Prostate gland (tissue), 2 donors: ENCODE measurements at regions not wholly inside any gene's neighbourhood (a gene's known extent, or its start where the extent isn't known, plus 50 kb on each side); places are given as distances from the start of the nearest gene placed in this dataset.

ENCODE experiments used
- DNase-seq: peaks from one replicate; pipeline ENCODE4 v3.0.0-alpha.2; 2019; ENCODE audit warnings: low spot score
- H3K27ac ChIP-seq, 2 donors: fragments of 200-600 bp; sonication (generic); 2 replicates each; pipeline ENCODE4 v1.5.1; 2017 to 2019
- H3K27me3 ChIP-seq: fragments of 200-600 bp; sonication (generic); replicated peaks from 2 replicates; pipeline ENCODE4 v1.5.1; 2019; ENCODE audit not compliant: insufficient read depth
- H3K36me3 ChIP-seq, 2 donors: fragments of 200-600 bp; sonication (generic); 1 replicate in 1 of 2; 2 replicates in 1 of 2; pipeline versions ENCODE4 v1.5.1 to v1.8.1; 2017 to 2019
- H3K4me1 ChIP-seq: fragments of 200-600 bp; sonication (generic); replicated peaks from 2 replicates; pipeline ENCODE4 v1.5.1; 2019
- H3K4me3 ChIP-seq, 2 donors: fragments of 200-600 bp; sonication (generic); 2 replicates each; pipeline ENCODE4 v1.5.1; 2017 to 2019
- H3K9me3 ChIP-seq: fragments of 200-600 bp; sonication (generic); 2 replicates; pipeline ENCODE4 v1.5.1; 2017
- POLR2A ChIP-seq: fragments of 450-650 bp; IDR thresholded peaks from one replicate; pipeline ENCODE4 v1.6.1; 2016; ENCODE audit warnings: antibody characterized with exemption, mild to moderate bottlenecking
- POLR2AphosphoS5 ChIP-seq: sonication (generic); formaldehyde crosslinking; IDR thresholded peaks from one replicate; pipeline ENCODE4 v1.6.1; 2017; ENCODE audit warnings: antibody characterized with exemption
- WGBS: methylation state at CpG from one replicate; pipeline ENCODE4 v1.1.5; 2018; 5-methylcytosine and 5-hydroxymethylcytosine counted together
- intact Hi-C: fragments of 100-400 bp; cut with DNase I; formaldehyde crosslinking; loops from one replicate; pipeline ENCODE4 v1.14.2; 2022
- TF ChIP-seq, protein P1 (sequence below), 4 experiments: fragments of 200-600 bp in 2 of 4; fragments of 450-650 bp in 2 of 4; sonication (generic) in 2 of 4; IDR thresholded peaks; 1 replicate in 3 of 4; 2 replicates in 1 of 4; pipeline ENCODE4 v1.5.1; 2016 to 2019; ENCODE audit warnings: antibody characterized with exemption in 4 of 4, mild to moderate bottlenecking in 2 of 4, moderate library complexity in 2 of 4

- intact Hi-C loops, result no loop called here
- TF ChIP-seq POLR2AphosphoS5, result no peak
- TF ChIP-seq POLR2A, result no peak
- TF ChIP-seq, protein P1, sequence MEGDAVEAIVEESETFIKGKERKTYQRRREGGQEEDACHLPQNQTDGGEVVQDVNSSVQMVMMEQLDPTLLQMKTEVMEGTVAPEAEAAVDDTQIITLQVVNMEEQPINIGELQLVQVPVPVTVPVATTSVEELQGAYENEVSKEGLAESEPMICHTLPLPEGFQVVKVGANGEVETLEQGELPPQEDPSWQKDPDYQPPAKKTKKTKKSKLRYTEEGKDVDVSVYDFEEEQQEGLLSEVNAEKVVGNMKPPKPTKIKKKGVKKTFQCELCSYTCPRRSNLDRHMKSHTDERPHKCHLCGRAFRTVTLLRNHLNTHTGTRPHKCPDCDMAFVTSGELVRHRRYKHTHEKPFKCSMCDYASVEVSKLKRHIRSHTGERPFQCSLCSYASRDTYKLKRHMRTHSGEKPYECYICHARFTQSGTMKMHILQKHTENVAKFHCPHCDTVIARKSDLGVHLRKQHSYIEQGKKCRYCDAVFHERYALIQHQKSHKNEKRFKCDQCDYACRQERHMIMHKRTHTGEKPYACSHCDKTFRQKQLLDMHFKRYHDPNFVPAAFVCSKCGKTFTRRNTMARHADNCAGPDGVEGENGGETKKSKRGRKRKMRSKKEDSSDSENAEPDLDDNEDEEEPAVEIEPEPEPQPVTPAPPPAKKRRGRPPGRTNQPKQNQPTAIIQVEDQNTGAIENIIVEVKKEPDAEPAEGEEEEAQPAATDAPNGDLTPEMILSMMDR (IDR thresholded peaks at IDR 0.05), result no peak
Observed at GRCh38 chr2:38130876-38131275, 54.9 kb upstream of the CYP1B1 start.

GRCh38 chr2:38129987-38130386 lies 54.0 kb upstream of the CYP1B1 start:
- Histone ChIP-seq H3K4me3 (no peak overlapping the region), H3K4me1 (no peaks in the 10 kb centered on the region), H3K36me3 (no peaks in the 10 kb centered on the region), H3K27ac (no peak overlapping the region), H3K27me3 (no peaks in the 10 kb centered on the region), H3K9me3 (no peaks in the 10 kb centered on the region)
- WGBS, result 78% methylated on average over 3 of the region's 3 CpGs
- no peak for DNase-seq
- intact Hi-C loops, result loop anchor here (10.0 kb wide), 1 partner anchor 55 kb away; no protein-coding TSS in a partner anchor
- TF ChIP-seq, protein P1 (IDR thresholded peaks at IDR 0.05), result no peak
- no peak for TF ChIP-seq POLR2A
- TF ChIP-seq POLR2AphosphoS5, result no peak

More at GRCh38 chr2:38130876-38131275, 54.9 kb upstream of the CYP1B1 start:
- H3K9me3 ChIP-seq, result no peaks in the 10 kb centered on the region
- H3K27ac ChIP-seq, result no peak overlapping the region
- no peak overlapping the region for H3K4me3 ChIP-seq
- no peaks in the 10 kb centered on the region for H3K4me1 ChIP-seq
- no peak for DNase-seq
- 74% methylated on average over 3 of the region's 3 CpGs for WGBS
- H3K36me3 ChIP-seq, result no peaks in the 10 kb centered on the region
- H3K27me3 ChIP-seq, result no peaks in the 10 kb centered on the region

DNA sequence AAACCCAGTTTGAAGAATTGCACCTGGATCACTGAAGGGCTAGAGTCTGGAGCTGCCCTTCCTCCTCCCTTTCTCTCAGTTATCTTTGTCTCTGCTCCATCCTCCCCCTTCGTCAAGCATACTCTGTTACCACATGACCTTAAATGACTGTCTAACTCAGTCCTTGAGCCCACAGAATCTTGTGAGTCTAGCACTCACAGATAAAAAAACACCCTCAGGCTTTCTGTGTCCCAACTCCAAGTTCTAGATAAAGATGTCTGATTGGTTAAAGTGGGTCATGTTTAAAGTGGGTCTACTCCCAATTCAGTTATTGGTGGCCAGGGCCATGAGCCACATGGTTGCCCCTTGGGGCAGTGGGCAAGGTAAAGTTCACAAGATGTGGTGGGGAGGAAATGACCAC lies 53.5 kb upstream of the CYP1B1 start:
- Histone ChIP-seq H3K9me3 (no peaks in the 10 kb centered on the region), H3K27ac (no peak overlapping the region), H3K4me3 (no peak overlapping the region), H3K27me3 (no peaks in the 10 kb centered on the region), H3K36me3 (no peaks in the 10 kb centered on the region), H3K4me1 (no peaks in the 10 kb centered on the region)
- WGBS, result 50% methylated on average over 1 of the region's 1 CpG
- DNase-seq, result no peak
- intact Hi-C loops, result loop anchor here (10.0 kb wide), 1 partner anchor 55 kb away; no protein-coding TSS in a partner anchor
- no peak for TF ChIP-seq POLR2AphosphoS5
- TF ChIP-seq, protein P1 (IDR thresholded peaks at IDR 0.05), result no peak
- TF ChIP-seq POLR2A, result no peak

GRCh38 chr2:38128653-38129052 lies 52.7 kb upstream of the CYP1B1 start:
- no peak overlapping the region for H3K27ac ChIP-seq
- H3K36me3 ChIP-seq, result no peaks in the 10 kb centered on the region
- intact Hi-C loops, result loop anchor here (10.0 kb wide), 1 partner anchor 56 kb away; no protein-coding TSS in a partner anchor
- H3K4me1 ChIP-seq, result no peaks in the 10 kb centered on the region
- no peak for DNase-seq
- no peaks in the 10 kb centered on the region for H3K9me3 ChIP-seq
- TF ChIP-seq POLR2A (no peak), POLR2AphosphoS5 (no peak)
- TF ChIP-seq, protein P1 (IDR thresholded peaks at IDR 0.05), result no peak
- H3K27me3 ChIP-seq, result no peaks in the 10 kb centered on the region
- no peak overlapping the region for H3K4me3 ChIP-seq
- WGBS, result 71% methylated on average over 2 of the region's 2 CpGs

- intact Hi-C loops, result loop anchor here (10.0 kb wide), 1 partner anchor 58 kb away; no protein-coding TSS in a partner anchor
- Histone ChIP-seq H3K4me3 (no peak overlapping the region), H3K4me1 (no peaks in the 10 kb centered on the region), H3K36me3 (no peaks in the 10 kb centered on the region), H3K27ac (no peak overlapping the region), H3K27me3 (no peaks in the 10 kb centered on the region), H3K9me3 (no peaks in the 10 kb centered on the region)
- TF ChIP-seq POLR2AphosphoS5 (no peak), POLR2A (no peak)
- TF ChIP-seq, protein P1 (IDR thresholded peaks at IDR 0.05), result no peak
- no peak for DNase-seq
Observed at GRCh38 chr2:38127277-38127676, 51.3 kb upstream of the CYP1B1 start.
